K562 (cell line): ENCODE measurements at regions not wholly inside any gene's neighbourhood (a gene's known extent, or its start where the extent isn't known, plus 50 kb on each side); places are given as distances from the start of the nearest gene placed in this dataset.

Experiments used
- BRCA1 ChIP-seq, 2 experiments: fragments of 450-650 bp in 1 of 2; sonication (generic) in 1 of 2; formaldehyde crosslinking in 1 of 2; IDR thresholded peaks; 2 replicates each; pipeline versions ENCODE4 v1.5.0 to v1.6.1; 2017 to 2020; ENCODE audit warnings: mild to moderate bottlenecking in 1 of 2, missing genetic modification reagents in 1 of 2
- CREB1 ChIP-seq, 2 experiments: sonication (generic) in 1 of 2; formaldehyde crosslinking in 1 of 2; IDR thresholded peaks; 2 replicates each; pipeline versions ENCODE4 v1.6.1 to v1.8.0; 2012 to 2022; ENCODE audit warnings: inconsistent platforms in 1 of 2, mild to moderate bottlenecking in 1 of 2, missing genetic modification reagents in 1 of 2, moderate library complexity in 1 of 2
- ESRRA ChIP-seq: fragments of 450-650 bp; IDR thresholded peaks from 2 replicates; pipeline ENCODE4 v1.6.1; 2014; ENCODE audit warnings: low read depth, mild to moderate bottlenecking, moderate library complexity, borderline replicate concordance
- GTF3C2 ChIP-seq: IDR thresholded peaks from 3 replicates; pipeline ENCODE4 v1.6.1; 2011; ENCODE audit warnings: borderline replicate concordance, mild to moderate bottlenecking, moderate library complexity; ENCODE audit not compliant: insufficient read length; ENCODE audit errors: extremely low read depth
- MTA3 ChIP-seq: fragments of 450-650 bp; formaldehyde crosslinking; IDR thresholded peaks from 2 replicates; pipeline ENCODE4 v1.6.1; 2017; ENCODE audit warnings: mild to moderate bottlenecking, borderline replicate concordance
- NRF1 ChIP-seq, 2 experiments: fragments of 450-650 bp; IDR thresholded peaks in 1 of 2; conservative IDR thresholded peaks in 1 of 2; 2 replicates each; pipeline ENCODE4 v1.6.1; 2014; ENCODE audit warnings: mild to moderate bottlenecking in 2 of 2
- PCBP2 ChIP-seq: fragments of 200-400 bp; formaldehyde crosslinking; IDR thresholded peaks from 2 replicates; pipeline ENCODE4 v1.6.1; 2018; ENCODE audit warnings: low read length, low read depth, mild to moderate bottlenecking, moderate library complexity; ENCODE audit not compliant: poor library complexity, severe bottlenecking
- REST ChIP-seq, 2 experiments: fragments of 450-650 bp; formaldehyde crosslinking in 1 of 2; IDR thresholded peaks; 2 replicates each; pipeline versions ENCODE4 v1.4.0 to v1.6.1; 2014 to 2020; ENCODE audit warnings: mild to moderate bottlenecking in 2 of 2, borderline replicate concordance in 1 of 2, low read depth in 1 of 2
- XRCC5 ChIP-seq: fragments of 200-400 bp; formaldehyde crosslinking; IDR thresholded peaks from 2 replicates; pipeline ENCODE4 v1.6.1; 2017; ENCODE audit warnings: low read depth, mild to moderate bottlenecking, low read length
- ZNF780A ChIP-seq: fragments of 250-450 bp; sonication (Bioruptor Pico); IDR thresholded peaks from 2 replicates; pipeline ENCODE4 v1.5.0; 2021; ENCODE audit warnings: mild to moderate bottlenecking

- TF ChIP-seq NRF1 (conservative IDR thresholded peaks at IDR 0.05 in 1 of 2, IDR thresholded peaks at IDR 0.05 in 1 of 2), result peak in 1 of 2 experiments; percentile 23; a peak in 1 of 4 replicates
- no peak for TF ChIP-seq ZNF780A (CRISPR knock-in tag)
- TF ChIP-seq ESRRA, result 0 out of 2 replicates have a peak, but pooled peaks have one; percentile 45
- peak; percentile 16; the same call in 1 of the 2 replicates for TF ChIP-seq CREB1 (IDR thresholded peaks at IDR 0.05)
- TF ChIP-seq CREB1 (CRISPR knock-in tag; IDR thresholded peaks at IDR 0.05), result no peak
- TF ChIP-seq PCBP2, result no peak
- no peak for TF ChIP-seq BRCA1 (IDR thresholded peaks at IDR 0.05)
- no peak for TF ChIP-seq BRCA1 (CRISPR knock-in tag; IDR thresholded peaks at IDR 0.05)
- TF ChIP-seq REST (IDR thresholded peaks at IDR 0.05; ENCODE audit: borderline replicate concordance), result peak; percentile 59
- TF ChIP-seq REST (CRISPR knock-in tag; IDR thresholded peaks at IDR 0.05; ENCODE audit: low read depth), result 0 out of 2 replicates have a peak, but pooled peaks have one; percentile 8
- TF ChIP-seq MTA3, result 0 out of 2 replicates have a peak, but pooled peaks have one; percentile 13
- TF ChIP-seq GTF3C2, result no peak
- TF ChIP-seq XRCC5, result peak; percentile 15; the same call in 1 of the 2 replicates
Observed at GRCh38 chr2:42928692-42929545, 136.5 kb upstream of the HAAO start (continued).
